NCI-H345 treated with DMSO at 0.1 percent for 48 hours (cell line): ENCODE measurements at regions not wholly inside any gene's neighbourhood (a gene's known extent, or its start where the extent isn't known, plus 50 kb on each side); places are given as distances from the start of the nearest gene placed in this dataset.
"Not testable (repeated sequence)": the region's sequence is repeated elsewhere in the genome, so short reads cannot be mapped to it uniquely, and the experiment has no call there.

Experiments used
- DNase-seq: peaks from one replicate; lab custom pipeline; 2025; ENCODE audit not compliant: unreplicated experiment; lab: John Stamatoyannopoulos, UW

DNA sequence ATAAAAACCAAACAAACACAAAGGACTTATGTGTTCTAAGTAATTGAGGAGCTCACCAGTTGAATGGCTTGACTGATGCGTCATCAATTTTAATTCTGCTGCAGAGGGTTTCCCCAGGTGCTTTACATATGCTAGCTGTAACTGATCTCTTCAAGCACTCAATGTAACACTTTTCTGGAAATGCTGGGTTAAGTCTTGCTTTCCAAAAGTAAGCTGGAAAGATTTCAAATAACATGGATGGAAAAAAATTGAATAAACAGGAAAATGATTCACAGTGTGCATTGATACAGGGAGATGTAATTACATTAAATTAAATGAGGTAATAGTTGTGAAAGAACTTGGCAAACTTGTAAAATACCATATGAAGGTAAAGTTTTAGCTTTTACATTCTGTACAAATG, 186.7 kb upstream of the WDFY3 start:
- DNase-seq: no peak

DNA sequence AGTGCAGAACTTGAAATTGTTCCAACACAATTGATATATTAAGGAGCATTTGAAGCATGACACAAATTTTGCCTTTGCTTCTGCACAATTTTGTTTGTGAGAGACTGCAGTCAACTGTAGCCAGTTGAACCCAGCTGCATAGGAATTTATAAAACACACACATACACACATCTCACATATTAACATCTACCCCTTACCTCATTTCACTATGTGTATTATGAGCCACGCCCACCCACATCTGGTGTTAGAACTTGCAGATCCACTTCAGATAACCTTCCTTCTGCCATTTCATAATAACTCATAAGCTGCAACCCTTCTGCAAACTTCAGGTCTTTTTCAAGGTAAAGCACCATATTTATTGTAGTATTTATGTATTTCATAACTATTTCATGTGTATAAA, 188.1 kb upstream of the WDFY3 start:
- no peak for DNase-seq

DNA sequence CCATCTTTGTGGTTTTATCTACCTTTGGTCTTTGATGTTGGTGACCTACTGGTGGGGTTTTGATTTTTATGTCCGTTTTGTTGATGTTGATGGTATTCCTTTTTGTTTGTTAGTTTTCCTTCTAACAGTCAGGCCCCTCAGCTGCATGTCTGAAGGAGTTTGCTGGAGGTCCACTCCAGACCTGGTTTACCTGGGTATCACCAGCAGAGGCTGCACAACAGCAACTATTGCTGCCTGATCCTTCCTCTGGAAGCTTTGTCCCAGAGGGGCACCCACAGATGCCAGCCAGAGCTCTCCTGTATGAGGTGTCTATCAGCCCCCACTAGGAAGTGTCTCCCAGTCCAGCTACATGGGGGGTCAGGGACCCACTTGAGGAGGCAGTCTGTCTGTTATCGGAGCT, 199.3 kb upstream of the WDFY3 start:
- no peak for DNase-seq

DNA sequence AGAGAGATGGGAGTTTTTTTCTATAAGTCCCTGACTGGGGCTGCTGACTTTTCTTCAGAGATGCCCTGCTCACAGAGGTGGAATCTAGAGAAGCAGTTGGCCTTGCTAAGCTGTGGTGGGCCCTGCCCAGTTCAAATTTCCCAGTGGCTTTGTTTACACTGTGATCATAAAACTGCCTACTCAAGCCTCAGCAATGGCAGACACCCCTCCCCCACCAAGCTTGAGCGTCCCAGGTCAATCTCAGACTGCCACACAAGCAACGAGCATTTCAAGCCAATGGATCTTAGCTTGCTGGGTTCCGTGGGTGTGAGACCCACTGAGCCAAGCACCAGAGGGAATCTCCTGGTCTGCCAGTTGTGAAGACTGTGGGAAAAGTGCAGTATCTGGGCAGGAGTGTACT, 199.8 kb upstream of the WDFY3 start:
- DNase-seq: no peak

DNA sequence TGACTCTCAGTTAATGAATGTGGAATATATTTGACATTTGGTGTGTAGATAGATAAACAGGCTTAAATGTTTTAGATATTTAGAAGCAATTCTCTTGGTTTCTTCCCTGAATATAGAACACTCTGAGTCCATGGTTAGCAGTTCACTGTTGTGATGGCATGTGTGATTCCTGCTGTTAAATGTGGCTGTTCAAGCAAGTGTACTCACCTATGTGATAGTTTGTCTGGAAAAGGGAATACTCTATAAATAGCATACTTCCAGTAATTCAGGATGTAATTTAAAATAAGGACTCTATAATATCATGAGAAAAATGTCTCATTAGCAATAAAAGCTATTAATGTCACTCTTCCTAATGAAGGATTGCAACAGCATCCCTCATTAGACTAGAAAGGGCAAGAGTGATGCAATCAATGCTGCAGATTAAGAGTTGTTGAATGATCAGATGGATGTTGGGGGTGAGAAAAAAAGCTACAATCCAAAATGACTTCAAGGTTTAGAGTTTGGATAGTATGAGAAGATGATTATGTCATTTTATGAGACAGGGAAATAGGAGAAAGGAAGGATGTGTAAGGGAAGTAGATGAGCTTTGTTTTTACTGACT, 201.8 kb upstream of the WDFY3 start:
- no peak for DNase-seq

DNA sequence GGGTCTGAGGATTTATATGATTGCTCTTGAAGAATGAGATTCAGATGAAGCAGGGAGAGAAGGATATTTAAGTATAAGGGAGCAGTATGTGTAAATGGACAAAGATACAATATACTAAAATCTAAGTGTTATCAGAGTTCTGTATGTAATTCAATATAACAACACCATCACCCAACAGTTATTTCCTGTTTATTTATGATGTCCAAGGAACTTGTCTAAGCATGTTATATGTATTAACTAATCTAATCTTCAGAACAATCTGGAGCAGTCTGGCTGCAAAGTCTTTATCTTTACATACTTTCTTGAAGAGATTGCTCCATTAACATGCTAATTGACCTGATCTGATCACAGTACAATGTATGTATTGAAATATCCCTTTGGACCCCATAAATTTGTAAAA, 203.8 kb upstream of the WDFY3 start:
- no peak for DNase-seq

DNA sequence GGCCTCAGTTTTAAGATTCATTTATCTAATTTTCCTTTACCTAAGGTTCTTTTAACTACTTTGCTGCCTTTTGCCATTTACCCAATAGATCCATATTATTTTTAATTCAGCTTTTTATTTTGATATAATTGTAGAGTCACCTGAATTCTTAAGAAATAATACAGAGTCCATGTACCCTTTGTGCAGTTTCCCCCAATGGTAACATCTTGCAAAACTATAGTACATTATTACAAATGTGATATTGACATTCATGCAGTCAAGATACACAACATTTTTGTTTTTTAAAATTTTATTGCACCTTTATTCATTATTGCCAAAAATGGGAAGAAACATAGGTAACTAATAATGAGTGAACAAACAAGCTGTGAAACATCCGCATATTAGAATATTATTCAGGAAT, 208.7 kb upstream of the WDFY3 start:
- no peak for DNase-seq

DNA sequence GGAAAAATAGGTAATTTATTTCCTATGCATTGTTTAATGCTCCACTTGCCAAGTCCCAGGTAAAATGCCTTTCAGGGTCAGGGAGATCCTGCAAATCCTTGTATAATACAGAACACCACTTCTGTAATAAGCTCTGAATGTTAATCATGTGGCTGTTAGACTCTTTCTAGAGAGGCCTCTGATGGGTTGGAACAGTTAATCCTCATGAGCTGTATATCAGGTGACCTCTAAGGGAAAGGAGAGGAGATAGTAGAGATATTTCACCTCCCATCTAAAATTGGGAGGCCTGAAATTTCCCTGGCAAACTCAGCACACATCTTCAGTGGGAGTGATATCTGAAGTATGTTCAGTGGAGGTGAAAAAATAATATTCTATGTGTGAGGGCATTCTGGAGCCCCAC, 210.6 kb upstream of the WDFY3 start:
- DNase-seq: no peak

DNA sequence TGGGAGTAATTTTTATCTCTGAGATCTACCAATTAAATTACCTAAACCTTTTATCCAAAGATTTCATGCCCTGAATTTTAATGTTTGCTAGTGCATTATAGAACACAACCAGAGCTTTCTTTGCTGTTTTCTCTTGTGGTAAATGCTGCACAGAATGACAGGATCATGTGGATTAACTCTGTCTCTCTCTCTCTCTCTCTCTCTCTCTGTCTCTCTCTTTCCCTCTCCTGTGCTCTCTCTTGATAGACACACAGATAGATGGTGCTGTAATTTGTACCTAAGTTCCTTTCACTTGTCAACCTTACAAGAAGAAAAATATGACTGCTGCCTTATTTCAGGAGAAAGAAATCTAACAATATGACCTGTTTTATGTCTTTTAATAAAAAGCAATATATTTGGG, 211.2 kb upstream of the WDFY3 start:
- no peak for DNase-seq

DNA sequence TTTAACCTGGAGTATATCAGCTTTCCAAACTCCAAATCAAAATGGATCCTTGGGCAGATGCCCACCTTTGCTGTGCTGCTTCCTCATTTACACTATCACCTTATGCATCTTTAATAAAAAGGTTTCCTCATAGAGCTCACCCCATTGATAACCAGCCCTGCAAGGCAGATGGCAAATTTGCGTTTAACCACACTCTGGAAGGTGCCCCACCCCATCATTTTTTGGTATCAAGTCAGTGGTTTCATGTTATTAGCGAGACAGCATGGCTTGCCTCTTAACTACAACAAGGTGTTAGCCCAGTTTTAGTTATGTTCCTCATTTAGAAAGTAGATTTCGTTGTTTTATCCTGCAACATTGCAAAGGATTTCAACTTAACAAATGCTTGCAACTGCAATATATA, 214.0 kb upstream of the WDFY3 start:
- DNase-seq: no peak

DNA sequence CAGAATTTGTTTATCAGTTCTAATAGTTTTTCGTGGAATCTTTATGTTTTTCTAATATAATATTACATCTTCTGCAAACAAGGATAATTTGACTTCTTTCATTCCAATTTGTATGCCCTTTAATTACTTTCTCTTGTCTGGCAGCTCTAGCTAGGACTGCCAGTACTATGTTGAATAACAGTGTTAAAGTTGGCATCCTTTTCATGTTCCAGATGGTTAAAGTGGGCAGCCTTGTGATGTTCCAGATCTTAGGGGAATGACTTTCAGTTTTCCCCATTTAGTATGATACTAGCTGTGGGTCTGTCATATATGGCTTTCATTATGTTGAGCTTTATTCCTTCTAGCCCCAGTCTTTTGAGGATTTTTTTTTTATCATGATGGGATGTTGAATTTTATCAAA, 220.6 kb upstream of the WDFY3 start:
- no peak for DNase-seq

DNA sequence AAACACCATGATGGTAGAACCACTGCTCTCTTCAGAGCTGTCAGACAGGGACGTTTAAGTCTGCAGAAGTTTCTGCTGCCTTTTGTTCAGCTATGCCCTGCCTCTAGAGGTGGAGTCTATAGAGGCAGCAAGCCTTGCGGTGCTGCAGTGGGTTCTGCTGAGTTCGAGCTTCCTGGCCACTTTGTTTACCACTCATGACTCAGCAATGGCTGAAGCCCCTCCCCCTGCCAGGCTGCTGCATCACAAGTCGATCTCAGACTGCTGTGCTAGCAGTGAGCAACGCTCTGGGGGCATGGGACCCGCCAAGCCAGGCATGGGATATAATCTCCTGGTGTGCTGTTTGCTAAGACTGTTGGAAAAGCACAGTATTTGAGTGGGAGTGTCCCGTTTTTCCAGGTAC, 229.5 kb upstream of the WDFY3 start:
- DNase-seq: not testable (repeated sequence)

DNA sequence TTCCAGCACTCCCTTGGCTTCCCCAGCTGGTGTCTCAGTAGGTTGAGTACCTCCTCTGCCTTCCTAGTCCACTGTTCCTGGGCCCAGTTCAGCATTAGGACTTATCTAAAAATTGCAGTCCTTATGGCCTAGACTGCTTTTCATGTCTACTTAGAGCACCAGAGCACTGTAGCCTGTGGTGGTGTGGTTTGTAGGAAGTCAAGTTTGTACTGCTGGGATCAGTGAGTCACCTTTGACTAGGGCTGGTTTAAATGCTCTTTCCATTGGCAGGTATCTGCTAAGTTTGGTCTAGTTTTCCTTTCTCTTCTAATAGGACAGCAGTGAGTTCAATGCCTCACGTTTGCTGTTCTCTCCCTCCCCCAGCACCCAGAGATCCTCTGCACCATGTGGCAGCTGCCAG, 233.6 kb upstream of the WDFY3 start:
- DNase-seq: no peak

DNA sequence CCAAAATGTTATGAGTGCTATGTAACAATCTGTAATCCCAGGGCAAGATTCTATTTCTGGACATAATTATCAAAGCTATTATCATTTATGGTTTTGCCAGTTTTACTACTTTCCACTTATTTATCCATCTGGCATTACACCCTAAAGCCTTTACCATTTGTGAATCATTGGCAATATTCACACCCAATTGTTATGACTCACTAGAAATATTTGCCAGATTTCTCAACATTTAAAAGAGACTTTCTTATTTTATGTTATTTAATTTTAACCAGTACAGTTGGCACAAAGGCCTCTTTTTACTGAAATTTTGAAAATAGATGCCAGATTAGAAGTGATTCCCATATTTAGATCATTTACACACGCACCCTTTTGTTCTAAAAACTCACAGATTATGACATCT, 242.7 kb upstream of the WDFY3 start:
- no peak for DNase-seq

DNA sequence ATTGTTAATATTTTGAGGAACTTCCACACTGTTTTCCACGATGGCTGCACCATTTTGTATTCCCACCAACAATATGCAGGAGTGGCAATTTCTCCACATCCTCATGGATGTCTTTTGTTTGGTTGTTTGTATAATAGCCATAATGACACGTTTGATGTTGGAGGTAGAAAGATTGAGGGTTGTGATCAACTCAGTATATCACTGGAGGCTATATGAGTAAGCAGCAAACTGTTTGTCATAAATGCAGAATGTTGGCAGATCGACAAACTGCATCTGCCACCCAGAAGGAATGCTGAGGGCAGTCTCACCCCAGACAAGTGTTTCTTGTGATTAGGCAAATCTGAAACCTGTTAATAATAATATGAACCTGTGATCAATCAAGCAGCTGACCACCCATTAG, 243.9 kb upstream of the WDFY3 start:
- no peak for DNase-seq

DNA sequence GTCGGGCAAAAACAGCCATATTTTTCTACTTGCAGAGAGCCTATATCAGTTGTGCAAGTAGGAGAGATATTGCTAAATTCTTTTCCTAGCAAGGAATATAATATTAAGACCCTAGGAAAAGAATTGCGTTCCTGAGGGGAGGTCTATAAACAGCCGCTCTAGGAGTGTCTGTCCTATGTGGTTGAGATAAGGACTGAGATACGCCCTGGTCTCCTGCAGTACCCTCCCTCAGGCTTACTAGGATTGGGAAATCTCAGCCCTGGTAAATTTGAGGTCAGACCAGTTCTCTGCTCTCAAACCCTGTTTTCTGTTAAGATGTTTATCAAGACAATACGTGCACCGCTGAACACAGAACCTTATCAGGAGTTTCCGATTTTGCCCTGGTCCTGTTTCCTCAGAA, 250.1 kb upstream of the WDFY3 start:
- DNase-seq: not testable (repeated sequence)

DNA sequence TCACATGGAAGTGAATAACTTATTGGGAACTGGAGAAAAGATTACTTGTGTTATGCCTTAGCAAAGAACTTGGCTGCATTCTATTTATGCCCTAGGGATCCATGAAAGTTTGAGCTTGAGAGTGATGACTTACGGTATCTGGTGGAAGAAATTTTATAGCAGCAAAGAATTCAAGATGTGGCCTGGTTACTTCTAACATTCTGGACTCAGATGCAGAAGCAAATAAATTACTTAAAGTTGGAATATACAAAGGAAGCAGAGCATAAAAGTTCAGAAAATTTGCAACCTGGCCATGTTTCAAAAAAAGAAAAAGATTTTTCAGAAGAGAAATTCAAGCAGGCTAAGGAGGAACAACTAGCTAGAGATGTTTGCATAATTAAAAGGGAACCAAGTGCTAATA, 252.3 kb upstream of the WDFY3 start:
- no peak for DNase-seq

DNA sequence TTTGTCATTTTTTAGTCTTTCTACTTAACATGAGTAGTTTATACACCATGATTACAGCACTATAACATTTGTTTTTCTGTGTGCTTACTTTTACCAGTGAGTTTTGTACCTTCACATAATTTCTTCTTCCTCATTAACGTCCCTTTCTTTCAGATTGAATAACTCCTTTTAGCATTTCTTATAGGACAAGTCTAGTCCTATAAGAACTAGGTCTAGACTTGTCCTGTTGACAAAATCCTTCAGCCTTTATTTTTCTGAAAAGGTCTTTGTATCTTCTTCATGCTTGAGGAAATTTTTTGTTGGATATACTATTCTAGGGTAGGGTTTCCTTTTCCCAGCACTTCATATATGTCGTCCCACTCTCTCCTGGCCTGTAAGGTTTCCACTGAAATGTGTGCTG, 253.3 kb upstream of the ARHGAP24 start:
- DNase-seq: no peak

DNA sequence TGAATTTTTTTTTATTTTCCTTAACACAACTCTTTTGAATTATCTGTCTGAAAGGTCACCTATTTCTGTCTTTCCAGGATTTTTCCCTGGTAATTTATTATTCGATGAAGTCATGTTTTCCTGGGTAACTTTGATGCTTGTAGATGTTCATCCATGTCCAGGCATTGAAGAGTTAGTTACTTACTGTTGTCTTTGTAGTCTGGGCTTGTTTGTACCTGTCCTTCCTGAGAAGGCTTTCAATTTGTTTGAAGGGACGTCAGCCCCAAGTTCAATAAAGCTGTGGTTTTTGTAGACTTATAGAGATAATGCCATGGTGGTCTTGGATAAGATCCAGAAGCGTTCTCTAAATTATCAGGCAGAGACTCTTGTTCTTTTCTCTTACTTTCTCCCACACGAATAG, 252.4 kb upstream of the ARHGAP24 start:
- DNase-seq: no peak

DNA sequence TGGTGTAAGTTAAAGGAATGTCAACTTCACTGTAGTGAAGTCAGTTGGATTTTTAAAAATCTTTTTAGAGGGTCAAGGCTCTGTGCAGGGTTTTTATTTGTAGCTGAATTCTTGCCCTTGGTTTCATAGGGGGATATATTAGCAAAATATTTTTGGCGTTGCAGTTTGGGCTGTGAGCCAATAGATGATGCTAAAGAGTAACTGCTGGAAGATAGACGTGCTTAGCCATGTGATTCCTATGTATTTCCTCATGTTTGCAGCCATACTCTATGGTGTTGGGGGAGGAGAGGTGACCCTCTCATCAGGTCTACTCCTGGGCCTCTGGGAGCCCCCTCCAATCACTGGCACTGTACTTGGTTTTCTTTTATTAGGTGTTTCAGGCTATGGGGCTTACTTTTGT, 246.7 kb upstream of the ARHGAP24 start:
- no peak for DNase-seq

DNA sequence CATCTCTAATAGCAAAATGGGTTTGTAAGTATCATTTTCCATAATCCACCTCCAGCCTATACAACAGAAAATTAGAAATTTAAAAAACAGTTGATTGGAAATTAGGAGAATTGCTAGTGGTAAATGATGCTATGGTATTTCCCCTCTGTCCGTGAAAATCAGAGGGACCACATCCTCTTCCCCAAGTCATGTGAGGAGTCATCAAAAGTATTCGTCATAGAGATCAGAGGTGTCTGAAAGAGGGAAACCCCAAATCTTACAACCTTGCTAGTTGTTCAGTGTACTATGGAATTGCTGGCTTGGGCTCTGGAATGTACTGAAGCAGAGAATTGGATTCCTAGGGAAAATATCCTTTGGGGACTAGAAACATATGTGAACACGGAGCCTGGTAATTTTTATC, 241.4 kb upstream of the ARHGAP24 start:
- no peak for DNase-seq

DNA sequence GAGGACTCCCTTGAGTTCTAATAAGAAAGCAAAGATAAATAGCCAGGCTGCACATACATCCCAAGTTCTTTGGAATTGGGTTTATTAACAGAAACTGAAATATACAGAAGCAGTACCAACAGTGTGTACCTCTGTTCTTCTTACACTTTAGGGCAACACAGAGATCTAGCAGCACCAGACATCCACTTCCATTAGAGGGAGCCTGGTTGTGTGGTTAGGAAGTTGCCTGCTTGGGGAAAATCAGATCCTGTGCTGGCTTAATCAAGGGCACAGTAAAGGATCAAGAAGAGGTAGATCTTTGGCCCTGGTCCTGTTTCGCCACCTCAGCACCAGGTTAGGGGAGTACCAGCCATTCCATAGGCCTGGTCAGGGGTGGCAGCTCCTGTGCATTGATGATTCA, 231.1 kb upstream of the ARHGAP24 start:
- DNase-seq: no peak

DNA sequence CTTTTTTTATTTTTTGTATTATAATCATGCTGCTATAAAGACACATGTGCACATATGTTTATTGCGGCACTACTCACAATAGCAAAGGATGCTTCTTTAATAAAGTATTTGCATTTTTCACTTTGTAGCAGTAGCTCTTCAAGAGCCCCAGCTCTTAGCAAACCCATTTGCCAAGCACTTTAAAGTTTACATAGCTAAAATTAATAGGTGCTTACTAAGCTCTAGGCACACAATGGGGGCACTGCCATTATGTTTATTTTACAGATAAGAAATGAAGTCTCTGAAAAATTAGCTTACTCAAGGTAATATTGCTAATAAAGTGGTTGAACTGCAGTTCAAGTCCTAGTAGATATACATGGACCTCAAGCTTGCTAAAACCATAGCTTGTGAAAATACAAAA, 230.3 kb upstream of the ARHGAP24 start:
- no peak for DNase-seq

DNA sequence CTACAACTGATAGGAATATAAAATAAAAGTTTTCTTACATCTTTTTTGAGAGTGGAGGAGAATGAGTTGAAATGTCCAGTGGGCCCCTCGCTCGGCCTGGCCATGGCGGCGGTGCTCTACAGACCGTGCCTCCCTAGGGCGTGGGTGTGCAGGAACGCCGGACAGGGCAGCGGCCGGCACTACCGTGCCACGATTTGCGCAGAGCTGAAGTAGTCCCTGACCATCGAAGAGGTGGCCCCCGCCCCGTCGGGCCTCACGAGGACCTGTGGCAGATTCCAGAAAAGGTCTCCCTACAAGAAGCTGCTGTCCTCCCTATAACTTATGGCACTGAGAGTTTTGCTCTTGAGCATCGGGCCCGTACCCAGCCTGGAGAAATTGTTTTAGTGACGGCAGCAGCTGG, 228.9 kb upstream of the ARHGAP24 start:
- no peak for DNase-seq
